SK-N-MC (cell line): ENCODE measurements at regions not wholly inside any gene's neighbourhood (a gene's known extent, or its start where the extent isn't known, plus 50 kb on each side); places are given as distances from the start of the nearest gene placed in this dataset.

ENCODE experiments used
- EZH2 ChIP-seq: fragments of 200-600 bp; sonication (generic); IDR thresholded peaks from one replicate; pipeline ENCODE4 v1.6.1; 2017; ENCODE audit warnings: antibody characterized with exemption
- POLR2AphosphoS5 ChIP-seq: IDR thresholded peaks from 2 replicates; pipeline ENCODE4 v1.6.1; 2012; ENCODE audit warnings: mild to moderate bottlenecking, low read depth, low read length, borderline replicate concordance

GRCh38 chr3:124656531-124656930, 73.7 kb upstream of the UMPS start:
- TF ChIP-seq EZH2, result no peak
- no peak for TF ChIP-seq POLR2AphosphoS5
